Activated naive CD4-positive, alpha-beta T cell treated with anti-CD3 and anti-CD28 coated beads, Interleukin-2, amount 50 U/mL, for 16 hours (primary cell): ENCODE measurements at regions not wholly inside any gene's neighbourhood (a gene's known extent, or its start where the extent isn't known, plus 50 kb on each side); places are given as distances from the start of the nearest gene placed in this dataset.
A peak's percentile ranks its signal among the peaks of the same experiment; 100 is the strongest.

Experiments
- DNase-seq: peaks from one replicate; pipeline ENCODE4 v3.0.0-alpha.2; 2020

DNA sequence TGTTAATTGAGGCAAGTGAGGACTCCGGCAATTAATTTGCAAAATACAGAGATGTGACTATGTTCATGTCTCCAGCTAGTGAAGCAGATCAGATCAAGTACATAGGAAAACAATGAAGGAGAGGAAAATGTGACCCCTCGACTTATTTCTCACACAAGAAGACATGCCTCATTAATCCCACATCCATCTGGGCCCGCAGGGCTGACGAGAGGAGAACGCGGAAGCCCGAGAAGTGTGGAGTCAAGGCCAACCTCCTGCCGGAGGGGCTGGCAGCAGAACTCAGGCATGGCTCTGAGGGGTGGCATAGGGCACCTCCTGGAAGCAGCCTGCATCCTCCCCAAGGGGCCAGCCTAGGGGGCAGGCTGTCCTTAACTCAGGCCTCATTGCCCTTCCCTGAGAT lies 54.4 kb downstream of the ZNF503 start:
- no peak for DNase-seq

DNA sequence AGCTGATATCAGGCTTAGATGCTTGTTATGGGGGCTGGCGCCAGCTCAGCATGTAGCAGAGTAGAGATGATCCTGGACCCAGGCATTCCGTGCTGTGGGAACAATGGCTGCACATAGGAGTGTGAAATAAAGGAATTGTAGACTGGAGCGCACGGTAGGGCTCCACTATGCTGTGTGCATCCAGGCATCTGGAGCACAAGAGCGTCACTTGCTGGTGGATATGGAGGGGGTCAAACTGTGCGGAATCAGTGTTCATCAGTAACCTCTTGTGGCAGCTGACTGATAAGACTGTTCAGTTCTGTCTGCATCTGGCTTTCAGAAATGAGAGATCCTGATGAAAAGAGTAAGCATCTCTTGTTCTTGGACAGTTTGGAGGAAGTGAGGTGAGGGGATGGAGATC lies 55.8 kb downstream of the ZNF503 start:
- DNase-seq, result no peak

GRCh38 chr10:75344170-75344569 lies 57.4 kb downstream of the ZNF503 start:
- no peak for DNase-seq

DNA sequence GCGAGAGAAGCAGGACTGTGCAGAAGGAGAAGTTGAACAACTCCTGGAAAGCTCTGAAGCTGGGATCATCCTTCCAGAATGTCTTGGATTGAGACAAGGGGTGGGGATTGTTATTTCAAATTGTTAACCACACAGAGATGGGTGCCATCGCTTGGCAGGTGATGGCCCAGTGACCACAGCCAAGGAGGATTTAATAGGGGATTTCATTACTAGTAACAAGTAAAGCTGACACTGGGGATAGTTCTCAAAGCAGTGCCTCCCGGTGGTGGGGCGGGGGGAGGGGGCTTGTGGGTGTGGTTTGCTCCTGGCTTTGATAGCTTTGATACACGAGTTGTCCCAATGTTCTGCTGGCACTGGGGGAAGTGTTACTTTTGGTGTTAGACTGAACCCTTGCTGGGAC lies 59.2 kb downstream of the ZNF503 start:
- DNase-seq, result no peak

DNA sequence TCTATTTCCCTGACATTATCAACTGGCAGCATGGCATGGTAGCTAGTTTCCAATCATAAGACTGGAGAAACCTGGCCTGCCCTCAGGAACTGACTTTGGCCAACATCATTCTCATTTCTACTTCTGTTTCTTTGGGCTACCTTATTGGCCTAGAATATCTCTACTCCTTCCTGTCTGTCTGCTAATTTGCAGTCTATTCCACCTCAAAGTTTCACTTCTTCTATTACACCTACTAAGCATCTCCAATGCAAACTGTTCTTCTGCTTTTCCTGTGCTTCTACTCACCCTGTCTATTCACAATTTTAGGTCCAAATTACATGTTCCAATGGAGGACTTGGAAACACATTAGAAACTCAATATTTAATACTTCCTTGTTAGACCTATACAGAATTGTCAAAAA lies 65.6 kb downstream of the ZNF503 start:
- no peak for DNase-seq

GRCh38 chr10:75335191-75335590 lies 66.4 kb downstream of the ZNF503 start:
- DNase-seq, result no peak

DNA sequence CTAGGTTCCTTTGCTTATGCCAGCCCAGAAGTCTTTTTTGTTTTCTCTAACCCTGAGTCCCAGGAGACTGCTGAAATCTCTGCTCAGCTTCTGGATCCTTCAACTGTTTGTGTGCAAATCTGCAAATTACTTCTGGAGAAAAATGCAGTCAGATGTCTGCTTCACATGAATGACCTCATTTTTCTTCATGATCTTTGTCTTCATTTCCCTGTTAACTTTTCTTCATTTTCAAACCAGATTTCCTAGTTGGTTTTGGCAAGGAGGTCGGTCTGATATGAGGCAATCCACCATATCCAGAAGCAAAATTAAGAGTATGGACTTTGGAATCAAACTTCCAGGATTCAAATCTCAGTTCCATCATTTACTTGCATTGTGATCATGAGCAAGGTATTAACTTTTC lies 66.8 kb downstream of the ZNF503 start:
- no peak for DNase-seq

DNA sequence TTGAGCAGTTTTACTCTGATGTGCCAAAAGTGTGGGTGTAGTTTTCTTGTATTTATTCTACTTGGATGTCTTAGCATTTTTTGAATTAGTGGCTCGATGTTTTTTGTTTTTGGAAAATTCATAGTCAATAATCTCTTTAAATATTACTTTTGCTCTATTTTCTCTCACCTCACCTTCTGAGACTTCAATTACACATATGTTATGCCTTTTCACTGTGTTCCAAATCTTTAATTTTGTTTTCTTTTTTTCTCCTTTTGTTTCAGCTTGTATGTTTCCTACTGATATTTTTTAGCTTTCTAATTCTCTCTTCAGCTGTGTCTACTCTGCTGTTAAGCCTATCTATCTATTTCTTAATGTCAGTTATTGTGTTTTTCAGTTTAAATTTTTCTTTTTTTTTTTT lies 69.5 kb downstream of the ZNF503 start:
- DNase-seq, result no peak

DNA sequence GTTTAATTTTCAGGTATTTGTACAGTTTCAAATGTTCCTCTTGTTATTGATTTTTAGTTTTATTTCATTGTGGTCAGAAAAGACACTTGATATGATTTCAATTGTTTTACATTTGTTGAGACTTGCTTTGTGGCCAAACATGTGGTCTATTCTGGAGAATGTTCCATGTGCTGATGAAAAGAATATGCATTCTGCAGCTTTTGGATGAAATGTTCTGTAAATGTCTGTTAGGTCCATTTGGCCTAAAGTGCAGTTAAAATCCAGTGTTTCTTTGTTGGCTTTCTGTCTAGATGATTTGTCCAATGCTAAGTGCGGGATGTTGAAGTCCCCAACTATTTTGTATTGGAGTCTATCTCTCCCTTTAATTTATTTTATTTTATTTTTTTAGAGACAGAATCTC lies 70.5 kb downstream of the ZNF503 start:
- no peak for DNase-seq

- no peak for DNase-seq
Measured at GRCh38 chr10:75329190-75329745, 72.3 kb downstream of the ZNF503 start.

GRCh38 chr10:75326306-75326705 lies 75.3 kb downstream of the ZNF503 start:
- DNase-seq, result no peak

- no peak for DNase-seq
Measured at GRCh38 chr10:75319274-75319673, 82.3 kb downstream of the ZNF503 start.

- no peak for DNase-seq
Measured at GRCh38 chr10:75314570-75314969, 78.8 kb upstream of the COMTD1 start.

GRCh38 chr10:75312440-75312839 lies 76.7 kb upstream of the COMTD1 start:
- no peak for DNase-seq

- DNase-seq, result no peak
Measured at GRCh38 chr10:75305675-75306074, 69.9 kb upstream of the COMTD1 start.

- no peak for DNase-seq
Measured at GRCh38 chr10:75304741-75305390, 69.1 kb upstream of the COMTD1 start.

GRCh38 chr10:75304313-75304712 lies 68.6 kb upstream of the COMTD1 start:
- no peak for DNase-seq

GRCh38 chr10:75303045-75303777 lies 67.5 kb upstream of the COMTD1 start:
- no peak for DNase-seq

DNA sequence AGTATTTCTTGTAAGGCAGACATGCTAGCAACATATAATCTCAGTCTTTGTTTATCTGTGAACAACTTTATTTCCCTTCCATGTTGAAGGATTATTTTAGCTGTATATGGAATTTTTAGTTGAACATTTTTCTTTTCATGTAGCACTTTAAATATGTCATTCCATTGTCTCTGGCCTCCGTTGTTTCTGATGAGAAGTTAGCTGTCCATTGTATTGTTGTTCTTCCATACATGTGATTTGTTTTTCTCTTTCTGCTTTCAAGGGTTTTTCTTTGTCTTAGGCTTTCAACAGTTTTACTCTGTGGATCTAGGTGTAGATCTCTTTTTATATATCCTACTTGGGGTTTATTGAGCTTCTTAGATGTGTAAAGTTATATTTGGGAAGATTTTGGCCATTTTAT lies 66.3 kb upstream of the COMTD1 start:
- no peak for DNase-seq

GRCh38 chr10:75297021-75297599 lies 61.4 kb upstream of the COMTD1 start:
- no peak for DNase-seq

- no peak for DNase-seq
Measured at GRCh38 chr10:75295868-75296441, 60.2 kb upstream of the COMTD1 start.

DNA sequence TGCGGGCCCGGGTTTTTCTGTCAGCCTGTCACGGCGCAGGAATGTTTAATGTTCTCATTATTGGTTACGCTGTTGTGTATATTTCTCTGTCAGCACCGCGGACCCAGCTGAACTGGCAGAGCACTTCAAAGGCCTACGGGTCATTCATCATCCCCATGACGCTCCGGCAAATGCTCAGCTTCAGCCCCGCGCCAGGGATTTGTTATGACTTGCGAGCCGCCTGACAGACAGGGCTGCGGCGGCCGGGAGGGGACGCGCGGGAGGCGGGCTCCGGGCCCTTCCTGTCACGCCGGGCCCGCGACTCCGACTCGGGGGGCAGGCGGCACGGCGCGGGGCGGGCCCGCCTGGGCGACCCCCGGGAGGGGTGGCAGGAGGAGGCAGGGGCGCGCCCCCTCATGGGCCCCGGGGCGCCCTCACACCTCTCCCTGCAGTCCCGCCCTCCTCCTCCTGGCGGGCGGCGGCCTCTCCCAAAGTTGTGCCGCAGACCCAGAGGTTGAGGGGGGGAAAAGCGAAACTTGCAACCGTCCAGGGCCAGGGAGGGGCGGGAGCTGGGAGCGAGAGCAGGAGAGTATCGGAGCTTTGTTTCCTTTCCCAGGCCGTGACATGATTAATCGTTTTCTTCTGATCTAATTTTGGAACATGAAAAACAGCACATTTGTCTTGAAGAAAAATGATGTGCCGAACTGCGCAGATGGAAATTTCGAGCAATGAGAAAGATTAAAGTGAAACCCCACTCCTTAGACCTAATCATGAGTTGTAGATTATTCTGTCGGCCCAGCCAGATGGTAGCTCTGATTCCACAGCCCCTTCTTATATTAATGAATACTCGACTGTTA lies 59.3 kb upstream of the COMTD1 start:
- peak; percentile 75 for DNase-seq

- DNase-seq, result no peak
Measured at GRCh38 chr10:75294518-75294865, 58.7 kb upstream of the COMTD1 start.
